ENCODE measurements at regions not wholly inside any gene's neighbourhood (a gene's known extent, or its start where the extent isn't known, plus 50 kb on each side); places are given as distances from the start of the nearest gene placed in this dataset.

DNA sequence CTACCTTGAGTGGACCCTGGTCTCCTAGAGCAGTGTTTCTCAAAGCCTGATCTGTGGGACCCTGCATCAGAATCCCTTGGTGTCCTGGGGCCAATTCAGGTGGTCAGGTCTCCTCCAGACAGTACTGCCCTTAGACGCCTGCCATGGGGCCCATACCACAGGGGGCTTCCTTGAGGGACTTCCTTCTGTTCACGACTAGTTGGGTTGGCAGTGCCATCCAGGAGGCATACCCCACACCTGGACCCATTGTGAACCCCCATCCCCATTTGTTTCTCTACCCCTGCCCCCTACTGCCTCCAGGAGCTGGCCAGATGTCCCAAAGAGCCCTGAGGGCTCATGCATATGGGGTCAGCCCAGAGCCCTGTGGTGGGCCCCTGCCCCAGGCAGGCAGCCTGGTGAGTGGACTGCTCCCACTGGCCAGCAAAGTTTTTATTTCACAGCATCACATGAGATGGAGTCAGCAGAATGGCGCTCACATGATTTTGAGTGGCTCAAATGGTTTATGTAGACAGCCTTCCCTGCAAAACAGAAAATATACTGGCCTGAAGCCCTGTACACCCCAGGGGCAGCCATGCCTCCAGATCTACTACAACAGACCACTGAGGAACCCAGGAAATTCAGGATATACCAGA is 259.9 kb upstream of the ZMIZ1 start:
- DNase-seq, result no peak
- intact Hi-C loops (cut with DNase I), result no loop called here

GRCh38 chr10:78811174-78811573 is 257.6 kb upstream of the ZMIZ1 start:
- H3K4me3 ChIP-seq, result no peak overlapping the region
- DNase-seq (no peak), ATAC-seq (no peak), FAIRE-seq (no peak)
- H3K27me3 ChIP-seq, result no peaks in the 10 kb centered on the region
- no peaks in the 10 kb centered on the region for H3K36me3 ChIP-seq
- H3K9me3 ChIP-seq, result no peaks in the 10 kb centered on the region
- intact Hi-C loops (cut with DNase I), result no loop called here
- H3K4me1 ChIP-seq, result peaks cover 0 to 4% (median 0%) of the 10 kb centered on the region in 3 donors
- TF ChIP-seq, protein P1, sequence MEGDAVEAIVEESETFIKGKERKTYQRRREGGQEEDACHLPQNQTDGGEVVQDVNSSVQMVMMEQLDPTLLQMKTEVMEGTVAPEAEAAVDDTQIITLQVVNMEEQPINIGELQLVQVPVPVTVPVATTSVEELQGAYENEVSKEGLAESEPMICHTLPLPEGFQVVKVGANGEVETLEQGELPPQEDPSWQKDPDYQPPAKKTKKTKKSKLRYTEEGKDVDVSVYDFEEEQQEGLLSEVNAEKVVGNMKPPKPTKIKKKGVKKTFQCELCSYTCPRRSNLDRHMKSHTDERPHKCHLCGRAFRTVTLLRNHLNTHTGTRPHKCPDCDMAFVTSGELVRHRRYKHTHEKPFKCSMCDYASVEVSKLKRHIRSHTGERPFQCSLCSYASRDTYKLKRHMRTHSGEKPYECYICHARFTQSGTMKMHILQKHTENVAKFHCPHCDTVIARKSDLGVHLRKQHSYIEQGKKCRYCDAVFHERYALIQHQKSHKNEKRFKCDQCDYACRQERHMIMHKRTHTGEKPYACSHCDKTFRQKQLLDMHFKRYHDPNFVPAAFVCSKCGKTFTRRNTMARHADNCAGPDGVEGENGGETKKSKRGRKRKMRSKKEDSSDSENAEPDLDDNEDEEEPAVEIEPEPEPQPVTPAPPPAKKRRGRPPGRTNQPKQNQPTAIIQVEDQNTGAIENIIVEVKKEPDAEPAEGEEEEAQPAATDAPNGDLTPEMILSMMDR (IDR thresholded peaks at IDR 0.05), result no peak
- 81 to 93% methylated on average over 3 of the region's 3 CpGs for WGBS, 2 donors
- H3K27ac ChIP-seq, result no peak overlapping the region

More for the DNA sequence above, 259.9 kb upstream of the ZMIZ1 start:
- Histone ChIP-seq H3K4me1 (peaks cover 0 to 3% (median 0%) of the 10 kb centered on the region in 3 donors), H3K4me3 (no peak overlapping the region), H3K27me3 (no peaks in the 10 kb centered on the region), H3K27ac (no peak overlapping the region), H3K36me3 (no peaks in the 10 kb centered on the region), H3K9me3 (no peaks in the 10 kb centered on the region)
- no peak for ATAC-seq
- TF ChIP-seq, protein P1 (IDR thresholded peaks at IDR 0.05), result no peak
- no peak for FAIRE-seq
- WGBS, 2 donors, result 89 to 96% methylated on average over 3 of the region's 3 CpGs

- no peaks in the 10 kb centered on the region for H3K36me3 ChIP-seq
- FAIRE-seq (no peak), ATAC-seq (no peak), DNase-seq (no peak)
- intact Hi-C loops (cut with DNase I), result no loop called here
- no peak overlapping the region for H3K27ac ChIP-seq
- H3K4me1 ChIP-seq, result peaks cover 0 to 4% (median 0%) of the 10 kb centered on the region in 3 donors
- H3K27me3 ChIP-seq, result no peaks in the 10 kb centered on the region
- TF ChIP-seq, protein P1 (IDR thresholded peaks at IDR 0.05), result no peak
- no peak overlapping the region for H3K4me3 ChIP-seq
- WGBS, 2 donors, result 65 to 71% methylated on average over 4 of the region's 4 CpGs
- H3K9me3 ChIP-seq, result no peaks in the 10 kb centered on the region
These were observed 256.0 kb upstream of the ZMIZ1 start for GRCh38 chr10:78812571-78813318.

DNA sequence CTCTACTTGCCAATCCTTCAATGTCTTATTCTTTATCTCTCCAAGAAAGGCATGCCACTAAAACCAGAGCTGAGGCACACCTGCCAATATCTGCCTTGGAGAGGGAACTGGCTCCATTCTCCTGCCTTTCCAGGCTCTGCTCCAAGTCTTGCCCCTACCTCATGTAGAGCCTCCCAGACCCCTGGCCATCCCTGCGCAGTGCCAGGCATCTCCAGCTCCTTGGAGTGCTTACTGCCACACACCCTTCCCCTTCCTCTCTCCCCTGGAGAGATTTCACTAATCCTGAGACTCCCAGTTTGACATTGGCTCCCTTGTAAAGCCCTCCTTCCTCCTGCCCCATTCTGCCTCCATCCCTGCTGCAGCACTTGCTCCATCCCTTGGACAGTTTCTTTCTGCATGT is 255.2 kb upstream of the ZMIZ1 start:
- 95 to 100% methylated on average over 1 of the region's 1 CpG for WGBS, 2 donors
- Histone ChIP-seq H3K4me1 (peaks cover 0 to 4% (median 0%) of the 10 kb centered on the region in 3 donors), H3K9me3 (no peaks in the 10 kb centered on the region), H3K27me3 (no peaks in the 10 kb centered on the region), H3K36me3 (no peaks in the 10 kb centered on the region), H3K4me3 (no peak overlapping the region), H3K27ac (no peak overlapping the region)
- DNase-seq (no peak), ATAC-seq (no peak), FAIRE-seq (no peak)
- TF ChIP-seq, protein P1 (IDR thresholded peaks at IDR 0.05), result no peak
- intact Hi-C loops (cut with DNase I), result no loop called here

- peaks cover 0 to 4% (median 0%) of the 10 kb centered on the region in 3 donors for H3K4me1 ChIP-seq
- WGBS, 2 donors, result 60% methylated on average over 6 of the region's 6 CpGs
- no peak for DNase-seq
- ATAC-seq, result peak in 1 of 4 donors; percentile 42
- no peak overlapping the region for H3K4me3 ChIP-seq
- TF ChIP-seq, protein P1 (IDR thresholded peaks at IDR 0.05), result no peak
- no peak overlapping the region for H3K27ac ChIP-seq
- intact Hi-C loops (cut with DNase I), result no loop called here
- no peaks in the 10 kb centered on the region for H3K9me3 ChIP-seq
- H3K36me3 ChIP-seq, result no peaks in the 10 kb centered on the region
- H3K27me3 ChIP-seq, result no peaks in the 10 kb centered on the region
- no peak for FAIRE-seq
These were observed 254.8 kb upstream of the ZMIZ1 start for GRCh38 chr10:78813998-78814399.

Measured in pancreas (tissue), 10 donors.